Ascending aorta (tissue), 2 donors: ENCODE measurements at regions not wholly inside any gene's neighbourhood (a gene's known extent, or its start where the extent isn't known, plus 50 kb on each side); places are given as distances from the start of the nearest gene placed in this dataset.
A peak's percentile ranks its signal among the peaks of the same experiment; 100 is the strongest.

Experiments used
- DNase-seq, 2 donors: peaks; one replicate each; pipeline ENCODE4 v3.0.0-alpha.2; 2019; ENCODE audit warnings: low spot score in 2 of 2
- H3K27ac ChIP-seq, 2 donors: fragments of 200-600 bp; sonication (generic); one replicate each; pipeline ENCODE4 v1.5.1; 2016 to 2017; ENCODE audit warnings: mild to moderate bottlenecking in 1 of 2
- H3K27me3 ChIP-seq: fragments of 200-600 bp; sonication (generic); one replicate; pipeline ENCODE4 v1.5.1; 2017
- H3K36me3 ChIP-seq, 2 donors: fragments of 200-600 bp; sonication (generic); one replicate each; pipeline ENCODE4 v1.5.1; 2016
- H3K4me1 ChIP-seq, 2 donors: fragments of 200-600 bp; sonication (generic); one replicate each; pipeline ENCODE4 v1.5.1; 2016 to 2017; ENCODE audit warnings: mild to moderate bottlenecking in 1 of 2
- H3K4me3 ChIP-seq, 2 donors: fragments of 200-600 bp; sonication (generic); one replicate each; pipeline ENCODE4 v1.5.1; 2016 to 2017; ENCODE audit warnings: mild to moderate bottlenecking in 1 of 2
- H3K9me3 ChIP-seq, 2 donors: fragments of 200-600 bp; sonication (generic); one replicate each; pipeline ENCODE4 v1.5.1; 2016
- CTCF ChIP-seq, 3 experiments: fragments of 200-600 bp in 2 of 3; fragments of 450-650 bp in 1 of 3; sonication (generic) in 2 of 3; IDR thresholded peaks; one replicate each; pipeline ENCODE4 v1.5.1; 2016 to 2019; ENCODE audit warnings: antibody characterized with exemption in 3 of 3, mild to moderate bottlenecking in 1 of 3, moderate library complexity in 1 of 3
- intact Hi-C: fragments of 100-400 bp; cut with DNase I; formaldehyde crosslinking; loops from one replicate; pipeline ENCODE4 v1.15.1; 2023

DNA sequence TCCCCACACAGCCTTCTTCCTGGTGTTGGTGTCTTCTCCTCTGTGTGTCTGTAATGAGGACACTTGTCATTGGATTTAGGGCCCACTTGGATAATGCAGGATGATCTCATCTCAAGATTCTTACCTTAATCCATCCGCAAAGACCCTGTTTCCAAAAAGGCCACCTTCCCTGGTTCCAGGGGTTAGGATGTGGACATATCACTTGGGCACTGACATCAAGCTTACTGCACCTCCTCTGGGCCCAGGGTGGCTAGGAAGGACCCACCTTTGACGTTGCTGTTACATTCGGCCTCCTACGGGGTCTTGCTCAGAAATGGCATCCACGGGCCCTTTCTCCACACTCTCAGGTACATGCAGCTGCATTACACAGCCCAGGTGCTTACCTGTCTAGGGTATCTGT lies 535.9 kb downstream of the BRD1 start:
- no peaks in the 10 kb centered on the region for H3K9me3 ChIP-seq
- H3K4me3 ChIP-seq: no peak overlapping the region
- H3K27ac ChIP-seq: no peak overlapping the region
- H3K4me1 ChIP-seq: no peaks in the 10 kb centered on the region
- no peak for DNase-seq
- H3K27me3 ChIP-seq: no peaks in the 10 kb centered on the region
- no peak for TF ChIP-seq CTCF (IDR thresholded peaks at IDR 0.05)
- no peaks in the 10 kb centered on the region for H3K36me3 ChIP-seq
- intact Hi-C loops: no loop called here

- TF ChIP-seq CTCF (IDR thresholded peaks at IDR 0.05): no peak
- no peak overlapping the region for H3K27ac ChIP-seq
- peak in 1 of 2 donors; percentile 43 for DNase-seq
- H3K36me3 ChIP-seq: no peaks in the 10 kb centered on the region
- no peak overlapping the region for H3K4me3 ChIP-seq
- no peaks in the 10 kb centered on the region for H3K9me3 ChIP-seq
- no peaks in the 10 kb centered on the region for H3K27me3 ChIP-seq
- H3K4me1 ChIP-seq: no peaks in the 10 kb centered on the region
- intact Hi-C loops: no loop called here
Measured at GRCh38 chr22:49291169-49291568, 536.5 kb downstream of the BRD1 start.

DNA sequence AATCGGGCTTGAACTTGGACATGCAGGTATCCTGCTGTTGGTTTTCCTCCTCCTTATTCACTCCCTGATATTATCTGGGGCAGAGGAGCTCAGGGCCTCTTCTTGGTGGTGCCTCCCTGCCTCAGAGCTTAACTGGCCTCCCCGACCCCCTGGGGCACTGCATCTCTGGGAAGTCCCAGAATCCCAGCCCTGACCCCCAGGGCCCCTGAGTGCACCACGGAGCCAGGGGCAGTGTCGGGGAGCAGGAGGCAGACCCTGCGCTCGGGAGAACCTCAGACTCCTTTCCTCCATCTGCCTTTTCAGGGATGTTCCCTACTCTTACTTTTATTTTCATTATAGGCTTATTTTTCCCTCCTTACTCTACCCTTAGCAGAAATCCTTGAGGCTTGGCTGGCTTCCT lies 537.0 kb downstream of the BRD1 start:
- no peaks in the 10 kb centered on the region for H3K27me3 ChIP-seq

GRCh38 chr22:49289822-49290679 lies 537.6 kb downstream of the BRD1 start:
- Histone ChIP-seq H3K9me3 (no peaks in the 10 kb centered on the region), H3K4me1 (no peaks in the 10 kb centered on the region), H3K27ac (no peak overlapping the region), H3K27me3 (no peaks in the 10 kb centered on the region), H3K36me3 (no peaks in the 10 kb centered on the region), H3K4me3 (no peak overlapping the region)
- peak in 1 of 2 donors; percentile 48 for DNase-seq
- TF ChIP-seq CTCF (IDR thresholded peaks at IDR 0.05): no peak
- intact Hi-C loops: no loop called here

More for the DNA sequence above, 537.0 kb downstream of the BRD1 start:
- Histone ChIP-seq H3K4me3 (no peak overlapping the region), H3K4me1 (no peaks in the 10 kb centered on the region), H3K27ac (no peak overlapping the region), H3K9me3 (no peaks in the 10 kb centered on the region), H3K36me3 (no peaks in the 10 kb centered on the region)
- intact Hi-C loops: no loop called here
- no peak for TF ChIP-seq CTCF (IDR thresholded peaks at IDR 0.05)
- DNase-seq: peak in 1 of 2 donors; percentile 12

DNA sequence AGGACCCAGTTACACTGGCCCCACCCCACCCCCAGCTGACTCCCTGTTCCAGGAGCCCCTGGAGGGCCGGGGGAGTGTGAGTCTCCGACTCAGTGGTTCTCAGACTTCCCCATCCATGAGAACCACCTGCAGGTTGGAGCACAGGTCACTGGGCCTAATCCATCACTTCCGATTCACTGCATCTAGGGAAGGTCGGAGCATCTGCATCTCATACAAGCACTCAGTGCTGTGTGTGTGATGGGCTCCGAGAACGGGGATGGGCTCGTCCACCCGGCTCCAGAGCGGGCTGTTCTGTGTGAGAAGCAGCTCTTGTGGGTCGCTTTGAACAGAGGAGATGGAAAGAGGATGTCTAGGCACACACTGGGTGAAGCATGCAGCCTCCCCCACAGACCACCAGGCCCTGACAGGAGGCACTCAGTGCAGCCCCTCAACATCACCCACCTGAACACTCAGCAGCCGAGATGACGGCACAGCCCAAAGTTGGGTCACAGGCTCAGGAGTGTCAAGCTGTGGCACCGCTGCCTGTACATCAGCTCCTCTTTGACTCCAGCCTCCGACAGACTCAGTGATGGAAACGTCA lies 541.4 kb downstream of the BRD1 start:
- no peak for TF ChIP-seq CTCF (IDR thresholded peaks at IDR 0.05)
- Histone ChIP-seq H3K27me3 (no peaks in the 10 kb centered on the region), H3K9me3 (no peaks in the 10 kb centered on the region), H3K36me3 (no peaks in the 10 kb centered on the region), H3K4me3 (no peak overlapping the region), H3K27ac (no peak overlapping the region), H3K4me1 (no peaks in the 10 kb centered on the region)
- no peak for DNase-seq
- intact Hi-C loops: no loop called here
